ENCODE measurements at regions not wholly inside any gene's neighbourhood (a gene's known extent, or its start where the extent isn't known, plus 50 kb on each side); places are given as distances from the start of the nearest gene placed in this dataset.

GRCh38 chr7:22586786-22587140 is 86.8 kb upstream of the STEAP1B start:
- DNase-seq = peak; percentile 74

GRCh38 chr7:22586101-22586785 is 86.3 kb upstream of the STEAP1B start:
- DNase-seq = no peak

DNA sequence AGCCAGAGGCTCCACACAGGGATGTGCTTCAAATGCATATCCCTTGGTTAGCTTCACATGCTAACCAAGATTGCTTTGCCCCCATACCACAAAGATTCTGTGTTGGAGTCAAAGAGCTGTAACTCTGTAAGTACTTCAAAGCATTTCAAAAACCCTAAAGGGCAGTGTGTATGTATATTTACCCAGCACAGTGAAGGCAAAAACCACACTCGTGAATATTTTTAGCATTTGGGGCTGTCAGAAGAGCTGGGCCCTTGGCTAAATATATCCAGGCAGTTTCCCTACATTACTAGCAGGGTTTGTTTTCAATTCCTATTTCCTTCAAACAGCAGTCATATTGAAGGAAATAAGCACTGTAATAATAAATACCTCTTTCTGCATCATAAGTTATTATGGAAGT is 84.2 kb upstream of the STEAP1B start:
- no peak for DNase-seq

GRCh38 chr7:22582863-22583622 is 83.1 kb upstream of the STEAP1B start:
- DNase-seq = peak; percentile 59

- no peak for DNase-seq
Observed at GRCh38 chr7:22581099-22581498, 81.1 kb upstream of the STEAP1B start.

DNA sequence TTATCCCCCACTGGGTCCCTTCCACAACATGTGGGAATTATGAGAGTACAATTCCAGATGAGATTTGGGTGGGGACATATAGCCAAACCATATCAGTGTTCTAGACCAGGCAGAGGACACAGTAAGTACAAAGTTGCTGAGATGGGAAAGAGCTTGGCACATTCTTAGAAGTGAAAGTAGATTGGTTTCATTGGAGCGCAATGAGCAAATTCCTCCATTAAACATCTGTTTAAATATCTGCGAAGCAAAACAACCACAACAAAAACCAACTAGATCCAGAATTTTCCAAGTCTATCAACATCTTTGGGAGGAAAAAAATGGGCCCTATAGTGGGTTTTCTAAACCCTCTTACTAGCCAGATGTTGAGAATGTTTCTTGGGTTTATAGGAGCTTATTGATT is 80.0 kb upstream of the STEAP1B start:
- DNase-seq = no peak

GRCh38 chr7:22578007-22578733 is 78.2 kb upstream of the STEAP1B start:
- DNase-seq = no peak

DNA sequence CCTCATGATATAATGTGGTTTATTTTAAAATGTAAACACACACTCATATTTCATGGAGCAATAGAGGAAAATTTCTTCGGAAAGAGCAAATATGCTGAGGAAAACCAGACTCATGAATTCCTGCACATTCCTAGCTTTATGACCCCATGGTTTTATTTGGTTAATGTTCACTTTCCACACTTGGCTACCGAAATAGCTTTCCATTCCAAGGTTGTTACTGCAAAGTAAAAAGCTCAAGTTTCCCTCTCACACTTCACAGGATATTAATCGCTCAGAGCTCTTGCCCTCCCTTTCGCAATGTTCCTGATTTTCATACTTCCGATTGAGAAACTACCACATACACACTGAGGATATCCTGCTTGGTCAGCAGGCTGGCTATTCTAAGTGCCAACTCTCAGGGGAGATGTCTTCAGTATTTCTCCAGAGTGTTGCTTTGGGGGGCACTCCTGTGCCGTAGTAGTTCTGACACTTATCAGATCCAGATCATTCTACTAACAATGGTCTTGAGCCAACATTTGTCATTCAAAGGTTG is 77.5 kb upstream of the STEAP1B start:
- peak; percentile 81 for DNase-seq

GRCh38 chr7:22576612-22577469 is 76.9 kb upstream of the STEAP1B start:
- no peak for DNase-seq

GRCh38 chr7:22574754-22575520 is 74.9 kb upstream of the STEAP1B start:
- DNase-seq = no peak

DNA sequence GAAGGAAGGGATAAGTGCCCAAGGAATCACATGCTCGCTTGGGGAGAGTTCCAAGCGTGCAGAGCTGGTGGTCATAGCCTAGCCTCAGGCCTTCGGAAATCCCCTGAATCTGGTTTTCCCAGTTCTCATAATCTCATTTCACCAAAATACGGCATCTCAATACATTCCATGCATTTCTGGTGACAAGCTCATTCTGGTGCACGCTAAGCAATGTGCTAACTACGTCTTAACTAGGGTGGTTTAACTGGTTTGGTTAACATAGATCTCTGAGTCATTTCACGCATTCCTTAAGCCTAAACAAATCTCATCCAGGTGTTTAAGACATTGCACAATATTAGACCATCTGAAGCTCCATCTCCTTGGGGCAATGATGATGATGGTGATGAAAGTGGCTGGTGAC is 72.9 kb upstream of the STEAP1B start:
- no peak for DNase-seq

DNA sequence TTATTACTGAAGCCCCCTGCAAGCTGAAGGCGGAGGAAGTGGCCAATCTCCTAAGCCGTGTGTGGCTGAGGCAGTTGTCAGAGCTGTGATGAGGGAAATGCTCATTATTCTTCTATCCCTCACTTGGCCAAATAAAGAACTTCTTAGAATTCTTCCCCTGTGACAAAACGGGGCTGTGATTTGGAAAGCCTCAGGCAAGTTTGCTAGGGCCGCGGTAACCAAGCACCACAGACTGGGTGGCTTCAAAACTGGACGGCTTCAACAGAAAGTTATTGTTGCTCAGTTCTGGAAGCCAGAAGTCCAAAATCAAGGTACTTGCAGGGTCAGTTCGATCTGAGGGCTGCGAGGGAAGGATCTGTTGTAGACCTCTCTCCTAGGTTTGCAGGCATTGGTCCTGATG is 72.3 kb upstream of the STEAP1B start:
- no peak for DNase-seq

DNA sequence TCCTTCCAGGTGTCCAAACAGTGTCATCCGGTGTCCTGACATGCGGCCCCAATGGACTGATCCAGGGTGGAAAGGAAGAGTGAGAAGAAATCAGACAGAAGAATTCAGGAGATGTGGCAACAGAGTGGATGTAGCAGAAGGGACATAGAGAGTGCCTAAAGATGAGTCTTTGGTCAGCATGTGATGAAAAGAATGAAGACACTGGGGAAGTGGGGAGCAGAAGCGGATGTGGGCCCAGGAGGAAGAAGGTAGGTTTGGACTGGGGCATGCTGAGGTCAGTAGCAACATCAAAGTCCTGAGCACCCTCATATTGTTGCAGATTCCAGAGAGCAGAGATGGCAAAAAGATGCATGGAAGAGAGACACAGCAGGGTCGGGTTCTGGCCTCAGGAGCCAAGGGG is 71.8 kb upstream of the STEAP1B start:
- no peak for DNase-seq

DNA sequence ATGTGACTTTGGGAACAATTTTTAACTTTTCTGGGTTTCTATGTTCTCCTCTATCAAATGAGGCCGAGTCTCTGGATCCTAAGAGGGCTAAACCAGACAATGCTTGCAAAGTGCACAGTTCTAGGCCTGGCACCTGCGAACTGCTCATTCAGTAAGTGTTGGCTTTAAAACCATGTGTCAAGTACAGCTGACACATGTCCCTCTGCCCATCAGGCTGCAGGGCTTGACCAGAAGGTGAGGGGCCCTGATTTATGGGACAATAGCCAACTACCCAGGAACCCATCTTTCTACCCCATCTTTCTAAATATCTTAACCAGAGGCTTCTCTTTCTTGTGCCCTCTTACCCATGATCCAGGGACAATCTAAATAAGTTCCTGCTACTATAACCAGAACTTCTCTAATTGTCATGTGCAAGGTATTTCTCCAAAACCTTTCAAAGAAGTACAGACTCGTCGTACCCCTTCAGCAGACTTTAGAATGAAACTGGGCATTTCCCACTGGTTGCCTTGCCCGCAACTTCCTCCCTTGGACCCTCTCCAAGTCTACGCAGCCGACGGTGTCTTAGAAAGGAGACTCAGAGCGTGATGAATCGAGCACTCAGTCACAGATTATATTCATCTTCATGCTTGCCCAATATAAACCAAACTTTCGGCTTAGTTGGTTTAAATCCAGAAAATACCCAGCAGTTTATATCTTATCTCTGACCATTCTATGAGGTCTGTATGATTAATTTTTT is 69.8 kb upstream of the STEAP1B start:
- DNase-seq = no peak

DNA sequence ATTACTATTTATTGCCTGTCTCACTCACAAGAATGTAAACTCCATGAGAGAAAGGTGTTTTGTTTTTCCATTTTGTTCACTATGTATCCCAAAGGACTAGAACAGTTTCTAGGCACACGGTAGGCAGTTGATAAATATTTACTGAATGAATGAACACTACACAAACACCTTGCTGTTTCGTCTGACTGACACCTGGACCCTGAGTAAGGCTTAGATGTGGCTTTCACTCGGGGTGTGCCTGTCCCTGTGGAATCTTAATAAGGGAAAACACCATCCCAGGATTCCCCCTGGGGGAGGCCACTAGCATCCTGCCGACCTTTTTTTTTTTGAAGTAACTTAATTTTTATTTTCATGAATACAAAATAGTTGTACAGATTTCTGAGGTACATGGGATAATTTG is 66.6 kb upstream of the STEAP1B start:
- no peak for DNase-seq

- DNase-seq = no peak
Observed at GRCh38 chr7:22566176-22566575, 66.2 kb upstream of the STEAP1B start.

DNA sequence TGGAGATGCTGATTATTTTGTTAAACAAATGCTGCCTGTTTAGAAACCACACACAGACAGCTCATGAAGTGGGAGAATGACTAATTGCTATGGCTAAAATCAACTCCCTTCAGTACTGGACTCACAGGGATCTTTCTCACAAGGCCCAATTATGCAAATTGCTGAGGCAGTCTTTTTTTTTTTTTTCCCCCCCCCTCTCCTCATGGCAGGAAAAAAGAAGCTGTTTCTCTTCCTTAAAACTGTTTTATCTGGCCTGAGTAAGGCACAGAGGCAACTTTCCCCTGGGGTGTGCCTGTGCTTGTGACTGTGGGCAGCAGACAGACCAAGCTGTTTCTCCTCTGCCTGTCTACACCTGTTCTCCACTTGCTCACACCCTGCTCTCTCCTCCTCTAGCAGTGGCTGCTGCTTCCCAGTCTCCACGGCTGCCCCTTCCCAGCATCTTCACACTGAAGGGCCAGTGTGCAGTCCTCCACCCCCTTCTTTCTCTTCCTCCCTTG is 65.4 kb upstream of the STEAP1B start:
- no peak for DNase-seq

GRCh38 chr7:22564511-22565045 is 64.6 kb upstream of the STEAP1B start:
- DNase-seq = no peak

DNA sequence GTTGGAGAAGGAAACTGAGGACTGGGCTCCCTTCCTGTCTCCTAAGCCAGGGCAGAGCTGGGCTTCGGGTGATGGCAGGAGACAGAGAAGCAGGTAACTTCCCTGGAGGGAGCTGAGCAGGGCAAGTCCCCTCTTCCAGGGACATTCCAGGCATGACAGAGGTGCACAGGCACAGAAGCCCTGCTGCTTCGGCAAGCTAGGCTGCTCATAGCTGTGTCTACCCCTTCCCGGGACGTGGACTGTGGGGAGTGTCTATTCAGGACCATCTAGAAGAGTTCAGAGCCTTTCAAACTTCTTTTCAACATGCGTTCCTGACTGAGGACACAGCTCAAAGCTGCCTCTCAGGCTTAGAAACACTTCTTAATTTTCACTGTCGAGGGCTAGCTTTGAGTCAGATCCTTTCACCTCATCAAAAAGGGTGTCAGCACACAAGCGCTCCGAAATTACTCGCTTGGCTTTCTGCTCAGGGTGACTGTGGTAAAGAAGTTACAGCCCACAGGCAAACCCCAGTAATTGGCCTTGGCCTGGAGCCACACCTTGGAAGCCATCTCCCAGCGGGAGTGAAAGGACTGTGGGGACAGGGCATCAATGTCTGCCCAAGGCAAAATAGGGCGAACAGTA is 63.7 kb upstream of the STEAP1B start:
- DNase-seq = no peak

Data from renal pelvis (tissue), 1 donor.